ENCODE measurements at regions not wholly inside any gene's neighbourhood (a gene's known extent, or its start where the extent isn't known, plus 50 kb on each side); places are given as distances from the start of the nearest gene placed in this dataset.

DNA sequence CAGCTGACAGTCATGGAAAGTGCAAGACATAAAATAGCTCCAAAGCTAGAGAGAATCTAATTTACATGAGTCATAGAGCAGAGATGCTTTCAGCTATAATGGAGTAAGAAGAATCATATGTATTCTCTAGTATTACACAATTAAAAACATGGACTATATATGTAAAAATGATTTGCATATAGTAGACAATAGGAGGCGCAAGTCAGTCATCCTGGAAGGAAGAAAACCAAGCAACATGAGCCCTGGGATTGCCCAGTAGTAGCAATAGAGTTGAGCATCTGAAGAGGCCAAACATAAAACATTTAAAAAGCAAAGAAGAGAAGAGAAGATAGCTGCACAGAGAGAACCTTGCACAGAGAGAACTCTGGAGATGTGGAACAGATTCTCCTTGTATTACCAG is 455.0 kb downstream of the EPHA3 start:
- no TSS peak for BruUV-seq (replicated peaks)
- H2AFZ ChIP-seq, result no peak overlapping the region
- no peaks in the 10 kb centered on the region for H3K9me2 ChIP-seq (ENCODE audit: insufficient read depth)
- POLR2A ChIA-PET (ENCODE audit: unreplicated experiment), result no interaction called here
- no peak overlapping the region for H3K4me3 ChIP-seq
- TF ChIP-seq, protein P1, sequence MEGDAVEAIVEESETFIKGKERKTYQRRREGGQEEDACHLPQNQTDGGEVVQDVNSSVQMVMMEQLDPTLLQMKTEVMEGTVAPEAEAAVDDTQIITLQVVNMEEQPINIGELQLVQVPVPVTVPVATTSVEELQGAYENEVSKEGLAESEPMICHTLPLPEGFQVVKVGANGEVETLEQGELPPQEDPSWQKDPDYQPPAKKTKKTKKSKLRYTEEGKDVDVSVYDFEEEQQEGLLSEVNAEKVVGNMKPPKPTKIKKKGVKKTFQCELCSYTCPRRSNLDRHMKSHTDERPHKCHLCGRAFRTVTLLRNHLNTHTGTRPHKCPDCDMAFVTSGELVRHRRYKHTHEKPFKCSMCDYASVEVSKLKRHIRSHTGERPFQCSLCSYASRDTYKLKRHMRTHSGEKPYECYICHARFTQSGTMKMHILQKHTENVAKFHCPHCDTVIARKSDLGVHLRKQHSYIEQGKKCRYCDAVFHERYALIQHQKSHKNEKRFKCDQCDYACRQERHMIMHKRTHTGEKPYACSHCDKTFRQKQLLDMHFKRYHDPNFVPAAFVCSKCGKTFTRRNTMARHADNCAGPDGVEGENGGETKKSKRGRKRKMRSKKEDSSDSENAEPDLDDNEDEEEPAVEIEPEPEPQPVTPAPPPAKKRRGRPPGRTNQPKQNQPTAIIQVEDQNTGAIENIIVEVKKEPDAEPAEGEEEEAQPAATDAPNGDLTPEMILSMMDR (conservative IDR thresholded peaks at IDR 0.05), result no peak
- no peak for TF ChIP-seq EZH2 (IDR thresholded peaks at IDR 0.05; ENCODE audit: low read depth)
- no peaks in the 10 kb centered on the region for H3K9me3 ChIP-seq (ENCODE audit: insufficient read depth, low read depth)
- H3K4me2 ChIP-seq, result no peak overlapping the region
- no peaks in the 10 kb centered on the region for H3K4me1 ChIP-seq (replicated peaks; ENCODE audit: insufficient read depth)
- no peaks in the 10 kb centered on the region for H3K79me2 ChIP-seq (ENCODE audit: low read depth)
- CTCF ChIA-PET, result no interaction called here
- no peaks in the 10 kb centered on the region for H3K27me3 ChIP-seq (ENCODE audit: insufficient read depth, low read depth)
- H3F3A ChIP-seq (ENCODE audit: insufficient read depth, low read depth), result no peaks in the 10 kb centered on the region
- no peak overlapping the region for H3K27ac ChIP-seq
- no peaks in the 10 kb centered on the region for H4K20me1 ChIP-seq (ENCODE audit: insufficient read depth)
- intact Hi-C loops (cut with micrococcal nuclease; ENCODE audit: unreplicated experiment), result no loop called here
- H3K36me3 ChIP-seq (ENCODE audit: low read depth), result no peaks in the 10 kb centered on the region
- DNase-seq, result no peak

DNA sequence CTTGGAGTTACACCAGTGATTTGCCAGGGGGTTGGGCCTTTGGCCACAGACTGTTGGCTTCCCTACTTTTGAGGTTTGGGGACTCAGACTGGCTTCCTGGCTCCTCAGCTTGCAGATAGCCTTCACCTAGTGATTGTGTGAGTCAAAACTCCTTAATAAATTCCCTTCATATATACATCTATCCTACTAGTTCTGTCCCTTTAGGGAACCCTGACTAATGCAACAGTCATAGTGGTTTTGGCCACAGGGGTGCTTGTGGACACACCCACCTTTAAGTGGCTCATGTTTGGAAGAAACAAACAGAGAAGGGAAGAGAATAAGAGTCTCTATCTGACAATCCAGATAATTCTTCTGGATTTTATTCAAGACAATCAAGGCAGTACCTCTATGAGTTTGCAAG is 457.7 kb downstream of the EPHA3 start:
- no peaks in the 10 kb centered on the region for H4K20me1 ChIP-seq (ENCODE audit: insufficient read depth)
- H3K79me2 ChIP-seq (ENCODE audit: low read depth), result no peaks in the 10 kb centered on the region
- intact Hi-C loops (cut with micrococcal nuclease; ENCODE audit: unreplicated experiment), result no loop called here
- BruUV-seq (replicated peaks), result no TSS peak
- TF ChIP-seq EZH2 (IDR thresholded peaks at IDR 0.05; ENCODE audit: low read depth), result no peak
- TF ChIP-seq, protein P1 (conservative IDR thresholded peaks at IDR 0.05), result no peak
- no peaks in the 10 kb centered on the region for H3K27me3 ChIP-seq (ENCODE audit: insufficient read depth, low read depth)
- no peak overlapping the region for H3K4me2 ChIP-seq
- no peak overlapping the region for H3K4me3 ChIP-seq
- CTCF ChIA-PET, result no interaction called here
- H3K27ac ChIP-seq, result no peak overlapping the region
- DNase-seq, result no peak
- no peaks in the 10 kb centered on the region for H3K4me1 ChIP-seq (replicated peaks; ENCODE audit: insufficient read depth)
- H3K9me2 ChIP-seq (ENCODE audit: insufficient read depth), result no peaks in the 10 kb centered on the region
- H2AFZ ChIP-seq, result no peak overlapping the region
- no peaks in the 10 kb centered on the region for H3K9me3 ChIP-seq (ENCODE audit: insufficient read depth, low read depth)
- no peaks in the 10 kb centered on the region for H3F3A ChIP-seq (ENCODE audit: insufficient read depth, low read depth)
- POLR2A ChIA-PET (ENCODE audit: unreplicated experiment), result no interaction called here
- no peaks in the 10 kb centered on the region for H3K36me3 ChIP-seq (ENCODE audit: low read depth)

DNA sequence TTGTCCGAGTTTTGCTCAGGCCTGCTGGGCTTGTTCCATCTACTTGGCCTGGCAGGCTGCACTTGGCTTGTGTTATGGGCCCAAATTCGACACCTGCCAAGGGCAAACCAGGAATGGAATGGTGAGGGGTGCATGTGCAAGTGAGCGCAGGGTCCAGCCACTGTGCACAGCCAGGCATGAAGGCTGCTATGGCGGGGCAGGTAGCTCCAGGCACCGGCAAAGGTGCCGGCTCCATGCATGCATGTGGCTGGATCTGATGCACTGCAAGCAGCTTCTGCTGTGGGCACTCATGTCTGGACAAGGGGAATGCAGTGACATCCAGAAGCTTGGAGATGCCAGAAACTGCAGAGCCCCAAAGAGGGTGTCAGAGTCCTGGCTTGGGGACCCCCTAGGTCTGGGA is 463.0 kb downstream of the EPHA3 start:
- no peak overlapping the region for H2AFZ ChIP-seq
- no TSS peak for BruUV-seq (replicated peaks)
- POLR2A ChIA-PET (ENCODE audit: unreplicated experiment), result no interaction called here
- H3K4me2 ChIP-seq, result no peak overlapping the region
- H3F3A ChIP-seq (ENCODE audit: insufficient read depth, low read depth), result no peaks in the 10 kb centered on the region
- no peaks in the 10 kb centered on the region for H3K79me2 ChIP-seq (ENCODE audit: low read depth)
- TF ChIP-seq, protein P1 (conservative IDR thresholded peaks at IDR 0.05), result no peak
- no peak for TF ChIP-seq EZH2 (IDR thresholded peaks at IDR 0.05; ENCODE audit: low read depth)
- no peak overlapping the region for H3K27ac ChIP-seq
- no peaks in the 10 kb centered on the region for H3K36me3 ChIP-seq (ENCODE audit: low read depth)
- CTCF ChIA-PET, result no interaction called here
- H4K20me1 ChIP-seq (ENCODE audit: insufficient read depth), result no peaks in the 10 kb centered on the region
- DNase-seq, result no peak
- H3K27me3 ChIP-seq (ENCODE audit: insufficient read depth, low read depth), result no peaks in the 10 kb centered on the region
- H3K9me2 ChIP-seq (ENCODE audit: insufficient read depth), result no peaks in the 10 kb centered on the region
- no peak overlapping the region for H3K4me3 ChIP-seq
- intact Hi-C loops (cut with micrococcal nuclease; ENCODE audit: unreplicated experiment), result no loop called here
- H3K9me3 ChIP-seq (ENCODE audit: insufficient read depth, low read depth), result no peaks in the 10 kb centered on the region
- no peaks in the 10 kb centered on the region for H3K4me1 ChIP-seq (replicated peaks; ENCODE audit: insufficient read depth)
